HG03175 (cell line): ENCODE measurements at regions not wholly inside any gene's neighbourhood (a gene's known extent, or its start where the extent isn't known, plus 50 kb on each side); places are given as distances from the start of the nearest gene placed in this dataset.
"Not testable (repeated sequence)": the region's sequence is repeated elsewhere in the genome, so short reads cannot be mapped to it uniquely, and the experiment has no call there.

Experiments used
- ATAC-seq: cut with Tn5 transposase; IDR thresholded peaks from one replicate; pipeline ENCODE4 v1.9.1; 2021; ENCODE audit warnings: mild to moderate bottlenecking, moderate library complexity; ENCODE audit not compliant: unreplicated experiment

DNA sequence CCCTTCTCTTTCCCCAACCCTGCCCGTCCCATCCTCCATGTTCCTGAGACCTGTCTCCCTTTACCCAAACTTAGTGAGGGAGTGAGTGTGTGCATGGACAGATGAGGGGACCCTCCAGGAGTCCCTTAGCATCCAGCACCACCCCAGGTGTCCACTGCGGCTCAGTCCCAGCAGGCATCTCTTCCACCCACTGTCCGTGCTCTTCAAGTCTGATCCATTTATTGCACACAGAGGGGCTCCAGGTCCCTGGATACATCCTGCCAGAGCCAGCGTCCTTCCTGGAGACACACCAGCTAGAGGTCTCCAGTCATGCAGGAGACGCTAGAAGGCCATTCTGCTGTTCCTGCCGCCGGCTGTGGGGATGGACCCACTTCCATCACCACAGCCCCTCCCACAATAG, 239.2 kb downstream of the ADGRD1 start:
- no peak for ATAC-seq

DNA sequence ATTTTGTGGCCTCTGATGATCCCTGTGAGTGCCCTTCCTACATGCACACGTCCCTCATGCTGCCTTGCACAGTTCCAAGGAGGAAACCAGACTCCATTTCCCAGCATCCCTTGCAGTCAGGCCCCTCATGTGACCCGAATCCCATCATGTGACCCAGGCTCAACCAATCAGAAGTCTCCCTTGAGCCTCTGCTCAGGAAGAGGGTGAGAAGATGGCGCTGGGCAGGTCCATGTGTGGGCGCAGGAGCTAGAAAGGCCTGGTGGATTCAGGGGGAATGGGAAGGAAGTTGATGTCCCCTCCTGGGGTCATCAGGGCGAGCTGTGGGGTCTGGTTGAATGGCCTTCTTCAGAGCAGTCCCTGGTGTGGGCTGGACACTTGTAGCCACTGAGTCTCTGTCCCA, 240.5 kb downstream of the ADGRD1 start:
- ATAC-seq = no peak

DNA sequence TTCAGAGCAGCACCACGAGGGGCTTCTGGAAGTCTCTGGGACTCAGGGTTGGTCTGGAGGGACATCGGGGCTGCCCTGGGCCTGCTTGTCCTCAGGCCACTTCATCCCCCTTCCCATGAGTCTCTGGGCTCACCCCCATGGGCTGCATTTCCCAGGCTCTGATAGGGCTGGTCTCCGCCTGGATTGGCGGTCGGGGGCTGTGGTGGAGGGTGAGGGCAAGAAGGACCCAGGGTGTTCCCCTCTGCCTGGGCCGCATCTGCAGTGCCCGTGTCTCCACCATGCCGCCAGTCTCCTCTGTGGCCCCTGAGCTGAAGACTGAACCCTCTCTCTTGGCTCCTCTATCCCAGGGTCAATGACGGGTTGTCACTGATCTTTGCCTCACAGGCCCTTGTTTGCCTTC, 242.1 kb downstream of the ADGRD1 start:
- no peak for ATAC-seq

DNA sequence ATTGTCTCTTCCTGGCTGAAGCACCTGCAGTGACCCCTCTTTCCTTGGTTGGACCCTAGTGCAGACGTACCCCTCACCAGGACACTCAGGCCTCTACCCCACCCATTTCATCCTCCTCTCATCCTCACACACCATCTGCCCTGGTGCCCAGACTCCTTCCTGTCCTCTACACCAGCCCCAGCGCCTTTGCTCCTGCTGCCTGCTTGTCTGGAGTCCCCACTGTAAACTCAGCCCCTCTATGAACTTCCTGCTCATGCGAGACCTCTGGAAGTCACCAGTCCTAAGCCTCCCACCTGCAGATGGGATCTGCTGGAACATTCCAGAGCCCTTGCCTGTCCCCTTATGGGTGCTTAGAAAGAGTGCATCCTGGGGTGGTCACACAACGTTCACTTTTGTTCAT, 242.5 kb downstream of the ADGRD1 start:
- no peak for ATAC-seq

DNA sequence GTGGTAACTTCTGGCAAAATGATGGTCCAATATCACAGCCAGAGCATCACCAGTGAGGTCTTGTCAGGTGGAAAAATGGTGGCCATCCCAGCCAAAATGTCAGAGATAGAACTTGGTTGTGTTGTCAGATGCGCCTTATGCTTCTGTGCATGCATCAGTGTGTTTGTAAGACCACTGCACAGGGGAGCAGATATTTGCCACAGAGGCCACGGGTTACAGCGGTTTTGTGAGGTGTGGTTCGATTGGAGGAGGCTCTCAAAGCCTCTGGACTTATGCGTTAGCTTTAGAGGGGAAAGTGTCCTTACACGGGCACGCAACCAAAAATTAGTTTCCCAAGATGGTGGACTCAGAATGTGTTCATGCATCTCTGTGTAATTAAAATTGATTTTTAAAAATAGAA, 243.8 kb downstream of the ADGRD1 start:
- no peak for ATAC-seq

DNA sequence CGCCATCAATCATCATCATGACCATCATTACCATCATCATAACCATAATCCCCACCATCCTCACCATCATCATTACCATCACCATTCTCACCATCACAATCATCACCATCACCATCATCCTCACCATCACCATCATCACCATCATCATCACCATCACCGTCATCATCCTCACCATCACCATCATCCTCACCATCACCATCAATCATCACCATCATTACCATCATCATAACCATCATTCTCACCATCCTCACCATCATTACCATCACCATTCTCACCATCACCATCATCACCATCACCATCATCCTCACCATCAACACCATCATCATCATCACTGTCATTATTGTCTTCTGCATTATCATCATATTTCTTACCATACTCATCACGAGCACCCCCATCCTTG, 245.5 kb downstream of the ADGRD1 start:
- ATAC-seq = no peak

DNA sequence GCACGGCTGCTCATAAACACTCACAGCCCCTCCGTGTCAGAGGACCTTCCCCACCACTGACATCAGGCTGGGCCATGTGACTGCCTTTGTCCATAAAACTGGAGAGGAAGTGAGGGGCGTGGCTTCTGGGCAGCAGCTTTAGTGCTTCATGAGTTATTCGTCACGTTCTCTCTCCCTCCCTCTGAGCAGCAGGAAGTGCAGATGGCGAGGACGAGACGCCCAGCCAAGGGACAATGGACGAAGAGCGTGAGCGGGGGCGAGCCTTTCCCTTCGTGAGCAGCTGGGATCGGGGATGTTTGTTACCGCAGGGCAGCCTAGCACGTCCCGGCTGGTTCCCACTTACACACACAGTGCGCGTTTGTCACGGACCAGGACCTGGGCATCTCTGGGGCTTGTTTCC, 248.2 kb downstream of the ADGRD1 start:
- ATAC-seq = not testable (repeated sequence)

DNA sequence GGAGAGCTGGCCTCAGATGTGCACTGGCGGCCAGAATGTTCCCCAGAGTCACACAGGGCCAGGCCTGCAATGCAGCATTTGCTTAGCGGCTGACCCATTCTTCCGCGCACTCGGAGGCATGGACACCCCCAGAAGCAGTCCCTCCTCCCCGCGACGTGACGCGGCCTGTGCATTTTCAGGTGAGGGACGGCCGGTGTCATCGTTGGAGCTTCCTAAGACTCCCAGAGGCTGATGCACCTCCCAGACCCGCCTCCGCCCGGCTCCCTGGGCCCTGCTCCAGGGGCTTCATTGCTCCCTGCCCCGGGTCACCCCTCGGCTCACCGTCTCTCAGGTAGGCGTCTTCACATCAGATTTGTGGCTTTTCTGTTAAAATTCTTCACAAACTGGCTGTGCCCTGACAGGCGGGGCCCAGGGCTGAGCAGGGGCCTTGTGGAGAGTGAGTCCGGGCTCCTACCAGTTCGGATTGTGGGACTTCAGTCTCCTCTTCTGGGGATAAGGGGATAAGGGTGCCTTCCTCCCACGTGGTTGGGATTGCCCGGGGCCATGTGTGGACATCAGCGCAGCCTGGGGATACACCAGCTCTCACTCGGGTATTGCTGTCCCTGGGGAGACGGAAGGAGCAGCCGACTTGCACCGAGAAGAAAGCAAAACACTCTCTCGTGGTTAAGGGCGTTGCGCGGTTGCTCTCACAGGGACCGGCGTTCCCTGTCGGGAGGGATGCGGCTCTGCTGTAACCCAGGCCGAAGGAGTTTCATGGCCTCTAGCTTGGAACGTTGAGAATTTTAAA, 249.1 kb downstream of the ADGRD1 start:
- ATAC-seq = no peak

DNA sequence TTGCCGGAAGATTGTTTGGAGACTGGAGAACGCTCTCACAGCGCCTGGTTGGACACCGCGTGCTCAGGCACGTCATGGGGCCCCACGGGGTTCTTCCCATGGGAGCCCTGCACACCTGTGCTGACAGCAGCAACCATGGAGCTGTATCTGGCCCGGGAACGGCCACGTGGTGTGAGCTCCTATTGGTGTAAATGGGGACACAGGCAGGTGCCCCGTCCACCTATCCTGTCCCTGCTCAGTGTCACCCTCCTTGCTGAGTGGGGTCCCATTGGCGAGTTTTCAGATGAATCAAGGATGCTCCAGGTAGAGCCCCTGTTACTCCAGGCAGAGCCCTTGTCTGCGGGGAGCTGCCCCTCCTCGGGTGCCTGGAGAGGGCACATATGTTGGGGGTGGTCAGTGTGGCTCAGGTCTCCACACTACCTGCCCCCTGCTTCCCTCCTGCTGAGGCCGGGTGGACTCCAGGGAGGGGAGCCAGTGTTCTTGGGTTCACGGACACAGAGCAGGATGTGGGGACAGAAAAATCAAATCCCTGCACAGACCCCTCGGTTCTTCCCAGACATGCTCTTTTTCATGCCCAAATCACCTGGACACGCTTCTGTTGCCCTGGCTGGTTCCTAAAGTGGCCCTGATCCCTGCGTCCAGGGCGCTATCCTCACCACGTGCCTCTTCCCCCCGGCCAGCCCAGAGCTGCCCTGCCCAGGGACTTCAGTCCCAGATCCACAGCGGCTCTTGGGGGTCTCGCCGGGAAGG, 250.1 kb downstream of the ADGRD1 start:
- ATAC-seq = no peak

DNA sequence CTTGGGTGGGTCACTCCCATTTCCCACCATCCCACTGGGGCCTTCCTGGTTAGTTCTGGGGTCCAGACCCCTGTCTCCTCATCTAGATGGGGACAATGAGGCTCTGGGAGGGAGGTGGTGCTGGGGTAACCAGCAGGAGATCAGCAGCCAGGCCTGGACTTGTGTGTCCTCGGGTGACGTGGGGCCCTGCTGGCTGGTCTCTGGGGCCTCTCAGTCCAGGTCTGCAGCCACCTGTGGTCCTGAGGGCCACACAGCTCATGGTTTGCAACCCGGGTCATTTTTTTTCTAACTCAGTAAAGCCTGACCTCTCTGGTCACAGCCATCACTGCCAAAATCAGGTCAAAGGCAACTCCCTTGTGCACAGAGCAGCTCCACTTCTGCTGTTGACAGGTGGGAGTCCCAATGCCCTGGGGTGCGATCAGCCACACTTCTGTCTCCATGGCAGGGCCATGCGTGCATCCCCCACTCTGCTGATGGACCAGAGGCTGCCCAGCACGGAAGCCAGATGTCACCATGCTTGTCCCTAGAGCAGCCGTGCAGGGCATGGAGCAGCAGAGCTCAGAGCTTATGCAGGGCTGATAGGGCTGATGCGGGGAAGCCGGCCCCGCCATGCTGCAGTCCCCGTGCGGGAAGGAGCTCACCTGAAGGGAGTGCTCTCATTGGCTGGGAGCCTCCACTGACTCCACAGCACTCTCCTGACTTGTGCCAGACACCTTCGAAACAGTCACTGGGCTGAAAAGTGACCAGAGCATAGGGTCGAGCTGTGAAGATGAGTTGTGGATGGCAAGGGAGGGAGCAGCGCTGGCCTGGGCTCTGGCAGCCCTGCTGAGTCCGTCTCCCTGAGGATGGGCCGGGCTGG, 250.9 kb downstream of the ADGRD1 start:
- no peak for ATAC-seq

DNA sequence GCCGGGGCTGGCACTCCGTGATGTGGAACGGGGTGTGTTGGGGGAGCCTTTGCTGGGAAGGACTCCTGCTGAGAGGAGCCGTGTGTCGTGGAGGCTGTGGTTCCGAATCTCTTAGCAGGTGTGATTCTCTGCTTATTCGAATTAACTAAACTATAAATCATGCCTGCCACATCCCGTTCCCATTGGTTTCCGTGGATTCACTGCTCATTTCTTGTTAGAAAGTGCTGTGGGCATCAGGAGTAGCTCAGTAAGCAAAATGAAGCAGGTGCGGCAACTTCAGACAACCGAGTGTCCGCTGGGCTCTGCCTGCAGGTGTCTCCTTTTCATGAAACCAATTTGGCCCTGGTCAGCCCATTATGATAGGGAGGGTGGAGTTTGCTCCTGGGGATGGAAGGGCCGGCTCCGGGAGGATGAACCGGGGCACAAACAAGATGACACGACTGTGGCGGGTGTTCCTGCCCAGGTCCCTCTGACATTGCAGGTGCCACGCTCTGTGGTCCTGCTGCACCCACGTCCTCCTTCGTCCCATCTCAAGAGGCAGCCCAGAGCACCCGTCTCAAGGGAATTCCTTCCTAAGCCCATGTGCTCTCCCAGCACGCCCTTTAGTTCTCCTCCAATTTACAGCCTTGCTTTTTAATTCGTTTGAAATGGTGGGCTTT, 251.7 kb downstream of the ADGRD1 start:
- not testable (repeated sequence) for ATAC-seq

DNA sequence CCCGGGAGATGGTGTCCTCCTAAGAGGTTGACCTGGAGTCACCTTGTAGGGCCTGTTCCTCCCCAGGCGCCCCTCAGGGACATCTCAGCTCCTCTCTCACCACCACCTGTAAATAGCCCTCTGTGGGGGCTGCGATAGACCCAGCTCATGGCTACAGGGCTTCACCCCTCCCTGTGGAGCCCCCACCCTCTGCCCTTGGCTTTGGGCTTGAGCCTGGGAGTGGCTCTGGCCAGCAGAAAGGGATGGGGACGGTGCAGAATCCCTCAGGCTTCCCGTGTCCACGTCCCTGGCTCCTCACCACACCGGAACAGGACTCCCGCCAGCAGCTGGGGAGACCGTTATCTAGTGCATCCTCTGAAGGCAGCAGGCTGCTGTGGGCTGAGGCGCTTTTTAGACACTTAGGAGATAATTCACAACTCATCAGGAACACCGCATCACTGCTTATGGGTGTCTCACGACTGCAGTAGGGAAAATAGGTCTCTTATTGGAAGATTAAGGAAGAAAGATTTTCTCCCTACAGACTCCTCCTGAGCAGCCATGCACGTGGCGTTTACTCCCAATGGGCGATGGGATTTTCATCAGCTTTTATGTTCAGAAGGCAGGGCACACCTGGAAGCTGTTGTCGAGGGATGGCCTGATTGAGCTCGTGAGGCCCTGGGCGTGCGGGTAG, 253.1 kb downstream of the ADGRD1 start:
- not testable (repeated sequence) for ATAC-seq

DNA sequence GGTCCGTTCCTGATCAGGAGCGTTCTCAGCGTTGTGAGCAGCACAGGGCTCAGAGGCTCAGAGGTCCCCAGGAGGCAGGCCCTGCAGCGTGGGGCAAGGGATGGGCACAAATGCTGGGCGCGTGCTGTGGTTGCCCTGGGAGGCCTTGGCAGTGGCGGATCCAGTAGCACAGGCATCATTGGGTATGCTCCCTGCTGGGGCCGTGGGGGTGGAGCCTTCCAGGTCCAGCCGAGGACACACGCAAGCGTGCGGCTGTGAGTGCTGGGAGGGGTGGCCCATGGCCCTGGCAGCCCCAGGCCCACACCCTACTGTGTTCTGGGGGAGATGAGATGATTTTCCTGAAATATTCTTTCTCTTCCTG, 253.6 kb downstream of the ADGRD1 start:
- not testable (repeated sequence) for ATAC-seq

DNA sequence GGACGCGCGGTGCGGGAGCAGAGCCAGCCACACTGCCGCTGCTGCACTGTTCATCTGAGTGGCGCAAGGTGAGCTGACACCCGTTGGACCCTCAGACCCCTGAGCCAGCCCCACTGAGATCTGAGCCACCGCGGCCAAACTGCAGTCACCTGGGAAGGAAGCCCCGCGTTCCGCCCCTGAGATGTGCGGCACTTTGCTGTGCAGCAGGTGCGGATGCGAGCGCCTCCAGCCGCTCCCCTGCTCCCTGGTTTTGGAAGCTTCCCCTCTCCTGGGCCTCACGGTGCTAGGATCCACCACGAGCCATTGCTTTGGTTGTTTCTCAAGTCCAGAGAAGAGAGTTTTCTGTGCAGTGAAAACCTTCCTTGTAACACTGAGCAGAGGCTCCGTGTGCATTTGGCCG, 254.1 kb downstream of the ADGRD1 start:
- not testable (repeated sequence) for ATAC-seq

DNA sequence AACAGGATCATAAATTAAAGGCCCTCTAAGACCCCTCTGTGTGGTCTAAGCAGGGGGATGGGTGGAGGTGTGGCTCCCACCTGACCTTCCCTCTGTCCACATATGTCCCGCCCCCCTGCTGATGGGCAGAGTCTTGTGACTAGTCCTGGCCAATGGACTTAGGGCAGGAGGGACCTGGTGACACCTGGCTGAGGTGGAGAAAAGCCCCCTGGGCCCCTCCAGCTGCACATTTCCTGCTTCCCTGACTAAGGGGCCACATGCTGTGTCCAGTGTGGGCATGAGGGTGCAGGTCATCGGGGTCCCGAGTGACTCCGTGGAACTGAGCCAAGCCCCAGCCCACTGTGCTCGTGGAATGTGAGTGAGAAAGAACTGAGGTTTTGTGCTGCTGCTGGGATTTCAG, 254.7 kb downstream of the ADGRD1 start:
- no peak for ATAC-seq

DNA sequence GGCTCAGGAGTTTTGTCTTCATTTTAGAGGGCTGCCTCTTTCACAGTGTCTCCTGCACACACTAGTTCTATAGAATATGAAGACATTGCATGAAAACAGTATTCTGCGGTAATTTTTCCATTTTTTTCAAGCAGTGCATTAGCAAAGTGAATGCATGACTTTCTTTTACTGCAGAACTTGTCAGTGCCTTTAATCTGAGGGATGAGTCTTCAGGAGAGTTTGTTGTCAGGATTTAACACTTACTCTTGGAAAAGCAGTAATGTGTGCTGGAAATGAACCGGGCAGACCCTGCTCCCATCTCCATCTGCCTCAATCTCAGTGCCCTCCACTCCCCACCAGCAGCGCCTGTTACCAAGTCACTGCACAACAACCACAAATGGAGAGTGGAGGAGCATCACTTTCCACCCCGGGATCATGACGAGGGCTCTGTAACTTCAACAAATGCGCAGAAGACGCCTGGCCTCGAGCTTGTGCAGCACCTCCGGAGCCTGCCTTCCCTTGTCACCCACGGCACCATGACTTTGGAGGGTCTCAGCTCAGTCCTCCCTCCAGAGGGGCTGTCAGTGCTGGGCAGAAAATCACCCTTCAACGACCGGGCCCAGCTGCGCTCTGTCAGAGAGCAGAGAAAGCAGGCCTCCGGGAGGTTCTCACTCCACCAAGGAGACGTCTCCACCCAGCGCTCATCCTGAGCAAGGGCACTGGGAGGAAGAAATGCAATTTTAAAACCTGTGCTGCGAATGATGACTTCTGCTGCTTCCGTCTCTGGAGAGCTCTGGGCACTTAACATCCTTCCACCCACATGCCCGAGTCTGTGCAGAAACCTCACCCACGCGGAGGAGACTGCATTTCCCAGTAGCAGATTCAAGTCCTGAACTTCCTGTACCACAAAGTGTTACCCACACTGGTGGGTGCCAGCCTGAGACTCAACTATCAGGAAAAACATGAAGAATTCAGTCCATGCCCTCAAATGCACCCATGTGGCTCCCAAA, 255.7 kb downstream of the ADGRD1 start:
- ATAC-seq = no peak

DNA sequence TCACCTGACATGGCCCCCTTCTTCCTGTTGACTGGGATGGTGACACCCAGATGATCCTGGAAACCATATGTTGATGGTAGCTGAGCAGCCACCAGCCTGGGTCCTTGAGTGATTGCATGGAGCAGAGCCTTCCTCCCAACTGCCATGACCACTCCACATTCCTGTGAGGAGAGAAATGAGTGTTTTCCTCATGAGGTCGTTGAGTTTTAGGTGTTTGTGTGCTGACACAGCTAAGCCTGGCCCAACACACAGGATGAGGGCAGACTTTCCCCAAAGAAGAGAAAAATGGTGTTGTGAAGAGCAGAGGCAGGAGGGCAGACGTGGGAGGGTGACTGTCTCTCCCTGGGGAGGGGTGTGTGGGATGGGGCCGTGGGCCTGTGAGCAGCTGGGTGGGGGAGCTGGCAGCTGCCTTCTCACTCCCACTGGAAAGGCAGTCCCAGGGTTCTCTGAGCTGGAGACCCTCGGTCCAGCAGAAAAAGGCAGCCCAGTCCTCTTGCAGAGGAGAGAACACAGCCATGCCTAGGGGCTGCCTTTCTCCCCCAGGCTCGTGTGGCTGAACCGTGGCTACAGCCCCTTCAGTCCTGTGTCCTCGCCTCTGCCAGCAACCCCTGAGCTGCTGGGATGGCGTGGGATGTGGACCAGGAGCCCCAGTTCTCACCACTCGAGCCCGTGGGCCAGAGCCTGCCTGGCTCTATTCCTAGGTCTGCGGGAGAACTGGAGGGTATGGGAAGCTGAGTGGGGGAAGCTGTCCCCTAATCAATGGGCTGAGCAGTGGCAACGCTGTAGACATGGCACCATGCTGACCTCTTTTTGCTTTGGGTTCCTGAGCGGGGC, 257.0 kb downstream of the ADGRD1 start:
- no peak for ATAC-seq

DNA sequence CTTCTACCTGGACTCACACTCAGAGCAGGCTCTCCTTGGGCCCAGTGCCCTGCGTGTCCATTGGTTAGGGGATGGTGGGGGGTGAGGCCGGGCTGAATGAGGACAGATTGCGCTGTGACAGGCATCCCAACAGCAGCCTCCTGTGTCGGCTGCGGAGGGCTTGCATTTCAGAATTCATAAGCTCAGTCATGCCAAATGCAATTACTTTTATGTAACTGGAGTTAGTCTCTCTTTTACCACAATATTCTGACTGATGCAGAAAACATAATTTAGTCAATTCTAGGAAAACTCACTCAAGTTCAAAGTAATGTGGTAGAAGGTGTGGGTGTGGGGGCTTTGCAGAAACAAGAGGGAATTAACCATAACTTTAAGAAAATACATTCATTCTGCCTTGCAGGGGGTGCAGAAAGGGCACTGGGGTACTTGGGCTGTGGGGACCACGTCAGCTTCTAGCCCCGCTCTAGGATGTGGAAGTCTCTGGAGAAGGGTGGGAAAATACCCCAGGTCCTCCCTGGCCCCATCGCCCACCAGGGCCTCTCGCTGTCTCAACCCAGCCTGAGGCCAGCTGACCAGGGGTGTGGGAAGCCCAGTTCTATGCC, 257.7 kb downstream of the ADGRD1 start:
- ATAC-seq = no peak
